Keratinocyte (primary cell): ENCODE measurements at regions not wholly inside any gene's neighbourhood (a gene's known extent, or its start where the extent isn't known, plus 50 kb on each side); places are given as distances from the start of the nearest gene placed in this dataset.

Experiments
- DNase-seq: peaks from one replicate; pipeline ENCODE4 v3.0.0-alpha.2; 2011; ENCODE audit warnings: low read depth, missing footprints, low spot score
- FAIRE-seq: peaks from 2 replicates; lab custom pipeline; 2011; peaks lifted over from hg19 to GRCh38; lab: Jason Lieb, UNC
- H2AFZ ChIP-seq: 2 replicates; pipeline ENCODE4 v1.6.0; 2012; ENCODE audit warnings: low read length, control low read depth, inconsistent platforms; ENCODE audit not compliant: control insufficient read depth
- H3K27ac ChIP-seq: 2 replicates; pipeline ENCODE4 v1.5.1; 2011; ENCODE audit warnings: low read length; ENCODE audit not compliant: control insufficient read depth, insufficient read depth
- H3K27me3 ChIP-seq: 3 replicates; pipeline ENCODE4 v1.6.0; 2011; ENCODE audit warnings: low read length; ENCODE audit not compliant: control insufficient read depth, insufficient read depth; ENCODE audit errors: extremely low read depth
- H3K36me3 ChIP-seq, 2 experiments: 2 replicates in 1 of 2; 3 replicates in 1 of 2; pipeline ENCODE4 v1.5.1; 2011; ENCODE audit warnings: low read length in 2 of 2, mild to moderate bottlenecking in 1 of 2; ENCODE audit not compliant: control insufficient read depth in 2 of 2, insufficient read depth in 2 of 2; ENCODE audit errors: extremely low read depth in 1 of 2
- H3K4me1 ChIP-seq: 3 replicates; pipeline ENCODE4 v1.5.1; 2011; ENCODE audit warnings: low read length; ENCODE audit not compliant: control insufficient read depth, insufficient read depth; ENCODE audit errors: extremely low read depth
- H3K4me2 ChIP-seq: 3 replicates; pipeline ENCODE4 v1.6.0; 2011; ENCODE audit warnings: low read depth, low read length; ENCODE audit not compliant: control insufficient read depth, insufficient read depth; ENCODE audit errors: extremely low read depth
- H3K4me3 ChIP-seq, 3 experiments: fragments of 200-600 bp in 1 of 3; sonication (generic) in 1 of 3; 2 replicates in 2 of 3; 3 replicates in 1 of 3; pipeline ENCODE4 v1.5.1; 2011 to 2016; ENCODE audit warnings: low read length in 3 of 3, mild to moderate bottlenecking in 3 of 3, control low read depth in 2 of 3, inconsistent platforms in 1 of 3, low read depth in 1 of 3, mixed read lengths in 1 of 3, mixed run types in 1 of 3, moderate library complexity in 1 of 3; ENCODE audit not compliant: control insufficient read depth in 2 of 3, insufficient read depth in 2 of 3; ENCODE audit errors: extremely low read depth in 1 of 3
- H3K79me2 ChIP-seq: 2 replicates; pipeline ENCODE4 v1.6.0; 2012; ENCODE audit warnings: low read length; ENCODE audit not compliant: control insufficient read depth, insufficient read depth
- H3K9ac ChIP-seq: 3 replicates; pipeline ENCODE4 v1.6.0; 2011; ENCODE audit warnings: low read length; ENCODE audit not compliant: control insufficient read depth, insufficient read depth; ENCODE audit errors: extremely low read depth
- H3K9me1 ChIP-seq: 3 replicates; pipeline ENCODE4 v1.6.0; 2011; ENCODE audit warnings: low read length; ENCODE audit not compliant: control insufficient read depth, insufficient read depth; ENCODE audit errors: extremely low read depth
- H3K9me3 ChIP-seq: 2 replicates; pipeline ENCODE4 v1.5.1; 2012; ENCODE audit warnings: low read depth, low read length; ENCODE audit not compliant: control insufficient read depth
- H4K20me1 ChIP-seq: 3 replicates; pipeline ENCODE4 v1.6.0; 2011; ENCODE audit warnings: low read length; ENCODE audit not compliant: control insufficient read depth, insufficient read depth; ENCODE audit errors: extremely low read depth
- EZH2 ChIP-seq: IDR thresholded peaks from one replicate; pipeline ENCODE4 v1.6.1; 2012; ENCODE audit warnings: inconsistent platforms, mild to moderate bottlenecking, low read length, moderate library complexity
- dilution Hi-C: fragments of 300-500 bp; cut with MboI; formaldehyde crosslinking; loops from one replicate; pipeline ENCODE4 v1.7.0; 2020; ENCODE audit warnings: low sequenced_read_pairs; ENCODE audit not compliant: extremely low pct_ligation_motif_present
- TF ChIP-seq, protein P1 (sequence below), 3 experiments: IDR thresholded peaks in 1 of 3; conservative IDR thresholded peaks in 1 of 3; optimal IDR thresholded peaks in 1 of 3; 2 replicates in 2 of 3; 3 replicates in 1 of 3; pipeline versions ENCODE3 to v1.5.1; 2011; ENCODE audit warnings: low read length in 3 of 3, mild to moderate bottlenecking in 3 of 3, moderate library complexity in 2 of 3, control low read depth in 1 of 3, inconsistent platforms in 1 of 3; ENCODE audit not compliant: insufficient read depth in 2 of 3; ENCODE audit errors: extremely low read depth in 1 of 3

DNA sequence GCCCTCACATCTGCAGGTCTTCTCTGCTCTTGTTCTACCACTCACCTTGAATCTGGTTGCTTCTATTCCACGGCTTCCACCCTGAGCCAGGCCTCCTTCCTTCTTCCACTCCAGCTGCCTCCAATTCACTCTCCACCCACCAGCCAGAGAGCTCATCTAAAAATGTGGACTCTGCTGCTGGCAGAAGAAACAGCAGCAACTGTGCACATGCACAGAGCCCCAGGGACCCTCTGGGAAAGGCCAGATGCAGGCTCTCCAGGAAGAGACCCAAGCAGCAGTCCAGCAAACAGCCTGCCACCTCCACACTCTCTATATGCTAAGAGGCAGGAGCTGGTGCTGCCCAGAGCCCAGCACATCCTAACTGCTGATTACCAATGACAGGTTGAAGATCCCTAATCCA, 162.6 kb upstream of the TOP1 start:
- no peak for DNase-seq
- Histone ChIP-seq H3K4me2 (no peak overlapping the region), H3K9me3 (no peaks in the 10 kb centered on the region), H4K20me1 (no peaks in the 10 kb centered on the region), H3K27me3 (no peaks in the 10 kb centered on the region), H2AFZ (no peak overlapping the region), H3K9me1 (no peaks in the 10 kb centered on the region), H3K4me3 (no peak overlapping the region), H3K4me1 (no peaks in the 10 kb centered on the region), H3K27ac (no peak overlapping the region), H3K9ac (no peak overlapping the region), H3K36me3 (no peaks in the 10 kb centered on the region), H3K79me2 (no peaks in the 10 kb centered on the region)
- FAIRE-seq = no peak
- TF ChIP-seq, protein P1, sequence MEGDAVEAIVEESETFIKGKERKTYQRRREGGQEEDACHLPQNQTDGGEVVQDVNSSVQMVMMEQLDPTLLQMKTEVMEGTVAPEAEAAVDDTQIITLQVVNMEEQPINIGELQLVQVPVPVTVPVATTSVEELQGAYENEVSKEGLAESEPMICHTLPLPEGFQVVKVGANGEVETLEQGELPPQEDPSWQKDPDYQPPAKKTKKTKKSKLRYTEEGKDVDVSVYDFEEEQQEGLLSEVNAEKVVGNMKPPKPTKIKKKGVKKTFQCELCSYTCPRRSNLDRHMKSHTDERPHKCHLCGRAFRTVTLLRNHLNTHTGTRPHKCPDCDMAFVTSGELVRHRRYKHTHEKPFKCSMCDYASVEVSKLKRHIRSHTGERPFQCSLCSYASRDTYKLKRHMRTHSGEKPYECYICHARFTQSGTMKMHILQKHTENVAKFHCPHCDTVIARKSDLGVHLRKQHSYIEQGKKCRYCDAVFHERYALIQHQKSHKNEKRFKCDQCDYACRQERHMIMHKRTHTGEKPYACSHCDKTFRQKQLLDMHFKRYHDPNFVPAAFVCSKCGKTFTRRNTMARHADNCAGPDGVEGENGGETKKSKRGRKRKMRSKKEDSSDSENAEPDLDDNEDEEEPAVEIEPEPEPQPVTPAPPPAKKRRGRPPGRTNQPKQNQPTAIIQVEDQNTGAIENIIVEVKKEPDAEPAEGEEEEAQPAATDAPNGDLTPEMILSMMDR (optimal IDR thresholded peaks at IDR 0.05 in 1 of 3, IDR thresholded peaks at IDR 0.05 in 1 of 3, conservative IDR thresholded peaks at IDR 0.05 in 1 of 3; ENCODE audit: extremely low read depth in 1 of 3, insufficient read depth in 2 of 3, low read length in 3 of 3) = no peak
- TF ChIP-seq EZH2 = no peak
- dilution Hi-C loops = no loop called here

DNA sequence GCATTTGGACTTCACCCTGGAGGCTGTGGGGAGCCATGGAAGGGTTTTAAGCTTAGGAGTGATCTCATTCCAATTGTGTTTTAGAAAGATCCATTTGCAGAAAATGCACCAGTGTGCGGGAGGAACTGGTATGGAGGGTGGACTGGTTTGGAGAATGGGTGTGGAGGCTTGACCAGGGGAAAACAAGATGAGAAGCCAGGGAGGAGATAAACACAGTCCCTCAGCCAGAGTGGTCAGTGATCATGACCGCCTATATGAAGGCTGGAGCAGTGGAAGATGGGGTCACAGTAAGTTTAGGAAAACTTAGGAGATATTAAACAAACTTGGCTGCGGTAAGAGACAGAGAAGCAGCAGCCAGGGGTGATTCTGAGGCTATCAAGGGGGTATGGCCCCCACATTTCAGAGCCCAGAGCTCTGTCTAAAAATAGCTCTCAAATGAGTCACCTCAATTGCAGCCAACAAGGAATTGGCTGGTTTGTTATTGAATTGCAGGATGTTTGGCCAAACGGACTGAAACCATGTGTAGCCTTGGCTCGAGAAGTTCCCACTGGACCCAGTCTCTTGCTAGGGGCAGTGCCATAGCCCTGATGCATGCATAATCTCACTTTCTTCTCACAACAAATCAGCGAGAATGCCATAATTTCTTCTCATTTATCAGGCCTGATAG, 159.9 kb upstream of the TOP1 start:
- FAIRE-seq = no peak

More for the DNA sequence above, 159.9 kb upstream of the TOP1 start:
- no peak overlapping the region for H3K4me2 ChIP-seq
- H3K27me3 ChIP-seq = no peaks in the 10 kb centered on the region
- no peaks in the 10 kb centered on the region for H3K79me2 ChIP-seq
- no peak overlapping the region for H3K4me3 ChIP-seq
- dilution Hi-C loops = no loop called here
- H3K27ac ChIP-seq = no peak overlapping the region
- no peaks in the 10 kb centered on the region for H3K36me3 ChIP-seq
- H3K9me1 ChIP-seq = no peaks in the 10 kb centered on the region
- no peaks in the 10 kb centered on the region for H3K4me1 ChIP-seq
- H4K20me1 ChIP-seq = no peaks in the 10 kb centered on the region
- DNase-seq = no peak
- TF ChIP-seq EZH2 = no peak
- TF ChIP-seq, protein P1 (optimal IDR thresholded peaks at IDR 0.05 in 1 of 3, IDR thresholded peaks at IDR 0.05 in 1 of 3, conservative IDR thresholded peaks at IDR 0.05 in 1 of 3; ENCODE audit: extremely low read depth in 1 of 3, insufficient read depth in 2 of 3, low read length in 3 of 3) = no peak
- no peak overlapping the region for H3K9ac ChIP-seq
- no peak overlapping the region for H2AFZ ChIP-seq
- no peaks in the 10 kb centered on the region for H3K9me3 ChIP-seq
